ENCODE measurements at regions not wholly inside any gene's neighbourhood (a gene's known extent, or its start where the extent isn't known, plus 50 kb on each side); places are given as distances from the start of the nearest gene placed in this dataset.
"Not testable (repeated sequence)": the region's sequence is repeated elsewhere in the genome, so short reads cannot be mapped to it uniquely, and the experiment has no call there.

GRCh38 chr6:1230281-1230680 lies 81.6 kb upstream of the FOXQ1 start:
- no peak for DNase-seq

- DNase-seq = no peak
These were observed 82.1 kb upstream of the FOXQ1 start for GRCh38 chr6:1229808-1230207.

GRCh38 chr6:1229301-1229700 lies 82.6 kb upstream of the FOXQ1 start:
- DNase-seq = no peak

- DNase-seq = no peak
These were observed 83.1 kb upstream of the FOXQ1 start for GRCh38 chr6:1228754-1229191.

GRCh38 chr6:1227935-1228753 lies 83.8 kb upstream of the FOXQ1 start:
- no peak for DNase-seq

GRCh38 chr6:1227600-1227934 lies 84.3 kb upstream of the FOXQ1 start:
- DNase-seq = no peak

- DNase-seq = no peak
These were observed 85.4 kb upstream of the FOXQ1 start for GRCh38 chr6:1226277-1227099.

- no peak for DNase-seq
These were observed 87.4 kb upstream of the FOXQ1 start for GRCh38 chr6:1224514-1224913.

- DNase-seq = no peak
These were observed 88.9 kb upstream of the FOXQ1 start for GRCh38 chr6:1222728-1223595.

- DNase-seq = no peak
These were observed 94.5 kb upstream of the FOXQ1 start for GRCh38 chr6:1217396-1217795.

- DNase-seq = no peak
These were observed 95.4 kb upstream of the FOXQ1 start for GRCh38 chr6:1216488-1216974.

- no peak for DNase-seq
These were observed 95.9 kb upstream of the FOXQ1 start for GRCh38 chr6:1215884-1216487.

- no peak for DNase-seq
These were observed 96.9 kb upstream of the FOXQ1 start for GRCh38 chr6:1215023-1215422.

- no peak for DNase-seq
These were observed 99.0 kb upstream of the FOXQ1 start for GRCh38 chr6:1212919-1213318.

GRCh38 chr6:1212138-1212537 lies 99.8 kb upstream of the FOXQ1 start:
- DNase-seq = not testable (repeated sequence)

GRCh38 chr6:1210631-1211030 lies 101.3 kb upstream of the FOXQ1 start:
- DNase-seq = not testable (repeated sequence)

GRCh38 chr6:1208876-1209275 lies 103.0 kb upstream of the FOXQ1 start:
- DNase-seq = no peak

GRCh38 chr6:1203546-1203945 lies 108.4 kb upstream of the FOXQ1 start:
- DNase-seq = no peak

- no peak for DNase-seq
These were observed 109.7 kb upstream of the FOXQ1 start for GRCh38 chr6:1202201-1202600.

- DNase-seq = no peak
These were observed 110.2 kb upstream of the FOXQ1 start for GRCh38 chr6:1201547-1202200.

GRCh38 chr6:1200409-1201101 lies 111.3 kb upstream of the FOXQ1 start:
- DNase-seq = no peak

GRCh38 chr6:1200081-1200408 lies 111.9 kb upstream of the FOXQ1 start:
- no peak for DNase-seq

Measured in stimulated activated CD8-positive, alpha-beta memory T cell treated with anti-CD3 and anti-CD28 coated beads, Interleukin-4, amount 100 ng/mL, for 48 hours (primary cell).